ENCODE measurements at regions not wholly inside any gene's neighbourhood (a gene's known extent, or its start where the extent isn't known, plus 50 kb on each side); places are given as distances from the start of the nearest gene placed in this dataset.

- TF ChIP-seq CEBPB (IDR thresholded peaks at IDR 0.05) (no peak), CTCF (IDR thresholded peaks at IDR 0.05) (no peak), HOXB5 (CRISPR knock-in tag; IDR thresholded peaks at IDR 0.05) (no peak), ZFP36 (IDR thresholded peaks at IDR 0.05; ENCODE audit: borderline replicate concordance, partially characterized antibody) (no peak), ZSCAN20 (CRISPR knock-in tag; IDR thresholded peaks at IDR 0.05) (no peak), RAD21 (conservative IDR thresholded peaks at IDR 0.05 in 1 of 2, IDR thresholded peaks at IDR 0.05 in 1 of 2) (no peak), RNF2 (IDR thresholded peaks at IDR 0.05; ENCODE audit: borderline replicate concordance, low read depth) (no peak), RCOR1 (IDR thresholded peaks at IDR 0.05; ENCODE audit: low read depth, low read length) (no peak), PHF8 (IDR thresholded peaks at IDR 0.05; ENCODE audit: borderline replicate concordance, low read depth) (no peak), POLR2A (IDR thresholded peaks at IDR 0.05; ENCODE audit: low read length) (no peak), EP300 (IDR thresholded peaks at IDR 0.05) (no peak)
- TF ChIP-seq, protein P1, sequence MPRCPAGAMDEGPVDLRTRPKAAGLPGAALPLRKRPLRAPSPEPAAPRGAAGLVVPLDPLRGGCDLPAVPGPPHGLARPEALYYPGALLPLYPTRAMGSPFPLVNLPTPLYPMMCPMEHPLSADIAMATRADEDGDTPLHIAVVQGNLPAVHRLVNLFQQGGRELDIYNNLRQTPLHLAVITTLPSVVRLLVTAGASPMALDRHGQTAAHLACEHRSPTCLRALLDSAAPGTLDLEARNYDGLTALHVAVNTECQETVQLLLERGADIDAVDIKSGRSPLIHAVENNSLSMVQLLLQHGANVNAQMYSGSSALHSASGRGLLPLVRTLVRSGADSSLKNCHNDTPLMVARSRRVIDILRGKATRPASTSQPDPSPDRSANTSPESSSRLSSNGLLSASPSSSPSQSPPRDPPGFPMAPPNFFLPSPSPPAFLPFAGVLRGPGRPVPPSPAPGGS (IDR thresholded peaks at IDR 0.05) = no peak
- TF ChIP-seq, protein P2, sequence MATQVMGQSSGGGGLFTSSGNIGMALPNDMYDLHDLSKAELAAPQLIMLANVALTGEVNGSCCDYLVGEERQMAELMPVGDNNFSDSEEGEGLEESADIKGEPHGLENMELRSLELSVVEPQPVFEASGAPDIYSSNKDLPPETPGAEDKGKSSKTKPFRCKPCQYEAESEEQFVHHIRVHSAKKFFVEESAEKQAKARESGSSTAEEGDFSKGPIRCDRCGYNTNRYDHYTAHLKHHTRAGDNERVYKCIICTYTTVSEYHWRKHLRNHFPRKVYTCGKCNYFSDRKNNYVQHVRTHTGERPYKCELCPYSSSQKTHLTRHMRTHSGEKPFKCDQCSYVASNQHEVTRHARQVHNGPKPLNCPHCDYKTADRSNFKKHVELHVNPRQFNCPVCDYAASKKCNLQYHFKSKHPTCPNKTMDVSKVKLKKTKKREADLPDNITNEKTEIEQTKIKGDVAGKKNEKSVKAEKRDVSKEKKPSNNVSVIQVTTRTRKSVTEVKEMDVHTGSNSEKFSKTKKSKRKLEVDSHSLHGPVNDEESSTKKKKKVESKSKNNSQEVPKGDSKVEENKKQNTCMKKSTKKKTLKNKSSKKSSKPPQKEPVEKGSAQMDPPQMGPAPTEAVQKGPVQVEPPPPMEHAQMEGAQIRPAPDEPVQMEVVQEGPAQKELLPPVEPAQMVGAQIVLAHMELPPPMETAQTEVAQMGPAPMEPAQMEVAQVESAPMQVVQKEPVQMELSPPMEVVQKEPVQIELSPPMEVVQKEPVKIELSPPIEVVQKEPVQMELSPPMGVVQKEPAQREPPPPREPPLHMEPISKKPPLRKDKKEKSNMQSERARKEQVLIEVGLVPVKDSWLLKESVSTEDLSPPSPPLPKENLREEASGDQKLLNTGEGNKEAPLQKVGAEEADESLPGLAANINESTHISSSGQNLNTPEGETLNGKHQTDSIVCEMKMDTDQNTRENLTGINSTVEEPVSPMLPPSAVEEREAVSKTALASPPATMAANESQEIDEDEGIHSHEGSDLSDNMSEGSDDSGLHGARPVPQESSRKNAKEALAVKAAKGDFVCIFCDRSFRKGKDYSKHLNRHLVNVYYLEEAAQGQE (IDR thresholded peaks at IDR 0.05) = no peak
Measured at GRCh38 chr3:59163953-59164352, 114.1 kb upstream of the CFAP20DC start.
